GM23338 (cell line): ENCODE measurements at regions not wholly inside any gene's neighbourhood (a gene's known extent, or its start where the extent isn't known, plus 50 kb on each side); places are given as distances from the start of the nearest gene placed in this dataset.

Experiments
- ATAC-seq: fragments of 200-7000 bp; cut with Tn5 transposase; 3 replicates; pipeline ENCODE4 v1.9.1; 2020
- DNase-seq: peaks from one replicate; pipeline ENCODE4 v3.0.0-alpha.2; 2015; ENCODE audit warnings: low spot score
- H2AFZ ChIP-seq: fragments of 200-600 bp; sonication (generic); 2 replicates; pipeline ENCODE4 v1.8.0; 2016; ENCODE audit warnings: antibody characterized with exemption, mild to moderate bottlenecking, moderate library complexity
- H3F3A ChIP-seq: fragments of 200-600 bp; sonication (generic); replicated peaks from 2 replicates; pipeline ENCODE4 v1.8.0; 2017; ENCODE audit warnings: antibody characterized with exemption, mixed run types, low read depth
- H3K27ac ChIP-seq: fragments of 200-600 bp; sonication (generic); 2 replicates; pipeline ENCODE4 v1.6.1; 2016; ENCODE audit warnings: low read depth
- H3K27me3 ChIP-seq: fragments of 200-600 bp; sonication (generic); 2 replicates; pipeline ENCODE4 v1.8.0; 2016; ENCODE audit warnings: mild to moderate bottlenecking, mixed run types, moderate library complexity; ENCODE audit not compliant: insufficient read depth
- H3K36me3 ChIP-seq: fragments of 200-600 bp; sonication (generic); 2 replicates; pipeline ENCODE4 v1.8.0; 2016; ENCODE audit warnings: mild to moderate bottlenecking; ENCODE audit not compliant: insufficient read depth
- H3K4me1 ChIP-seq: fragments of 200-600 bp; sonication (generic); 2 replicates; pipeline ENCODE4 v1.8.0; 2016; ENCODE audit warnings: mild to moderate bottlenecking, moderate library complexity; ENCODE audit not compliant: insufficient read depth
- H3K4me2 ChIP-seq: fragments of 200-600 bp; sonication (generic); 2 replicates; pipeline ENCODE4 v1.7.1; 2017; ENCODE audit warnings: mixed run types
- H3K4me3 ChIP-seq: fragments of 200-600 bp; sonication (generic); 2 replicates; pipeline ENCODE4 v1.6.1; 2016; ENCODE audit warnings: mixed run types
- H3K79me2 ChIP-seq: fragments of 200-600 bp; sonication (generic); replicated peaks from 2 replicates; pipeline ENCODE4 v1.8.0; 2017; ENCODE audit warnings: mild to moderate bottlenecking; ENCODE audit not compliant: insufficient read depth
- H3K9me2 ChIP-seq: fragments of 200-600 bp; sonication (generic); 2 replicates; pipeline ENCODE4 v1.8.0; 2017; ENCODE audit not compliant: insufficient read depth
- H4K20me1 ChIP-seq: fragments of 200-600 bp; sonication (generic); replicated peaks from 2 replicates; pipeline ENCODE4 v1.8.0; 2017; ENCODE audit warnings: mild to moderate bottlenecking; ENCODE audit not compliant: insufficient read depth
- H3K27ac Mint-ChIP-seq: 2 replicates; pipeline ENCODE4 v1.8.0; 2020; ENCODE audit warnings: inconsistent platforms, mild to moderate bottlenecking, moderate library complexity, mixed read lengths
- H3K27me3 Mint-ChIP-seq: 3 replicates; pipeline ENCODE4 v1.8.0; 2022; ENCODE audit warnings: low read depth, mild to moderate bottlenecking, moderate library complexity, mixed read lengths, inconsistent platforms; ENCODE audit not compliant: insufficient read depth, poor library complexity
- H3K36me3 Mint-ChIP-seq: 3 replicates; pipeline ENCODE4 v1.8.0; 2021; ENCODE audit warnings: low read depth, mild to moderate bottlenecking, inconsistent platforms, moderate library complexity, mixed read lengths
- H3K4me1 Mint-ChIP-seq: 3 replicates; pipeline ENCODE4 v1.8.0; 2020; ENCODE audit warnings: mild to moderate bottlenecking, inconsistent platforms, mixed read lengths
- H3K4me3 Mint-ChIP-seq: 3 replicates; pipeline ENCODE4 v1.8.0; 2021; ENCODE audit warnings: moderate library complexity, mild to moderate bottlenecking, inconsistent platforms, mixed read lengths
- H3K9me3 Mint-ChIP-seq: 3 replicates; pipeline ENCODE4 v1.8.0; 2020; ENCODE audit warnings: moderate library complexity, mild to moderate bottlenecking, inconsistent platforms, mixed read lengths
- CREB1 ChIP-seq: fragments of 250-450 bp; sonication (Bioruptor Pico); IDR thresholded peaks from 2 replicates; pipeline ENCODE4 v1.5.0; 2020; ENCODE audit warnings: low read depth, mild to moderate bottlenecking, moderate library complexity
- ETS1 ChIP-seq: IDR thresholded peaks from 2 replicates; pipeline ENCODE4 v1.6.1; 2016; ENCODE audit warnings: antibody characterized with exemption
- EZH2phosphoT487 ChIP-seq: fragments of 200-600 bp; sonication (generic); IDR thresholded peaks from one replicate; pipeline ENCODE4 v1.8.1; 2018; ENCODE audit warnings: antibody characterized with exemption; ENCODE audit not compliant: unreplicated experiment
- NANOG ChIP-seq: IDR thresholded peaks from 2 replicates; pipeline ENCODE4 v1.6.1; 2016; ENCODE audit warnings: antibody characterized with exemption, borderline replicate concordance
- POLR2AphosphoS5 ChIP-seq: IDR thresholded peaks from 2 replicates; pipeline ENCODE4 v1.6.1; 2016; ENCODE audit warnings: antibody characterized with exemption, low read depth
- REST ChIP-seq: IDR thresholded peaks from one replicate; pipeline ENCODE4 v1.6.1; 2018; ENCODE audit warnings: antibody characterized with exemption; ENCODE audit not compliant: unreplicated experiment
- STAT1 ChIP-seq: IDR thresholded peaks from one replicate; pipeline ENCODE4 v1.6.1; 2016; ENCODE audit warnings: antibody characterized with exemption; ENCODE audit not compliant: unreplicated experiment
- ZNF114 ChIP-seq: fragments of 250-450 bp; sonication (Bioruptor Pico); IDR thresholded peaks from 2 replicates; pipeline ENCODE4 v1.5.0; 2020; ENCODE audit warnings: mild to moderate bottlenecking, moderate library complexity
- ZNF331 ChIP-seq: fragments of 250-450 bp; sonication (Bioruptor Pico); IDR thresholded peaks from 2 replicates; pipeline ENCODE4 v1.5.0; 2020; ENCODE audit warnings: low read depth, mild to moderate bottlenecking, moderate library complexity
- TF ChIP-seq, protein P1 (sequence below): fragments of 250-450 bp; sonication (Bioruptor Pico); IDR thresholded peaks from 2 replicates; pipeline ENCODE4 v1.5.0; 2020; ENCODE audit warnings: mild to moderate bottlenecking, moderate library complexity

- Histone ChIP-seq H3K4me3 (no peak overlapping the region), H3K4me1 (no peaks in the 10 kb centered on the region), H4K20me1 (no peaks in the 10 kb centered on the region), H3K27me3 (no peaks in the 10 kb centered on the region), H3K4me2 (no peak overlapping the region), H3F3A (no peaks in the 10 kb centered on the region), H3K79me2 (no peaks in the 10 kb centered on the region), H3K9me2 (peaks cover 7% of the 10 kb centered on the region; the same call in 1 of the 2 replicates), H3K36me3 (no peaks in the 10 kb centered on the region), H2AFZ (no peak overlapping the region; the same call in 1 of the 2 replicates), H3K27ac (no peak overlapping the region)
- Mint-ChIP-seq H3K27me3 (no peaks in the 10 kb centered on the region), H3K27ac (no peak overlapping the region), H3K4me1 (no peaks in the 10 kb centered on the region), H3K9me3 (no peaks in the 10 kb centered on the region), H3K36me3 (no peaks in the 10 kb centered on the region; the same call in 2 of the 3 replicates), H3K4me3 (no peak overlapping the region)
- TF ChIP-seq STAT1 = no peak
- TF ChIP-seq, protein P1, sequence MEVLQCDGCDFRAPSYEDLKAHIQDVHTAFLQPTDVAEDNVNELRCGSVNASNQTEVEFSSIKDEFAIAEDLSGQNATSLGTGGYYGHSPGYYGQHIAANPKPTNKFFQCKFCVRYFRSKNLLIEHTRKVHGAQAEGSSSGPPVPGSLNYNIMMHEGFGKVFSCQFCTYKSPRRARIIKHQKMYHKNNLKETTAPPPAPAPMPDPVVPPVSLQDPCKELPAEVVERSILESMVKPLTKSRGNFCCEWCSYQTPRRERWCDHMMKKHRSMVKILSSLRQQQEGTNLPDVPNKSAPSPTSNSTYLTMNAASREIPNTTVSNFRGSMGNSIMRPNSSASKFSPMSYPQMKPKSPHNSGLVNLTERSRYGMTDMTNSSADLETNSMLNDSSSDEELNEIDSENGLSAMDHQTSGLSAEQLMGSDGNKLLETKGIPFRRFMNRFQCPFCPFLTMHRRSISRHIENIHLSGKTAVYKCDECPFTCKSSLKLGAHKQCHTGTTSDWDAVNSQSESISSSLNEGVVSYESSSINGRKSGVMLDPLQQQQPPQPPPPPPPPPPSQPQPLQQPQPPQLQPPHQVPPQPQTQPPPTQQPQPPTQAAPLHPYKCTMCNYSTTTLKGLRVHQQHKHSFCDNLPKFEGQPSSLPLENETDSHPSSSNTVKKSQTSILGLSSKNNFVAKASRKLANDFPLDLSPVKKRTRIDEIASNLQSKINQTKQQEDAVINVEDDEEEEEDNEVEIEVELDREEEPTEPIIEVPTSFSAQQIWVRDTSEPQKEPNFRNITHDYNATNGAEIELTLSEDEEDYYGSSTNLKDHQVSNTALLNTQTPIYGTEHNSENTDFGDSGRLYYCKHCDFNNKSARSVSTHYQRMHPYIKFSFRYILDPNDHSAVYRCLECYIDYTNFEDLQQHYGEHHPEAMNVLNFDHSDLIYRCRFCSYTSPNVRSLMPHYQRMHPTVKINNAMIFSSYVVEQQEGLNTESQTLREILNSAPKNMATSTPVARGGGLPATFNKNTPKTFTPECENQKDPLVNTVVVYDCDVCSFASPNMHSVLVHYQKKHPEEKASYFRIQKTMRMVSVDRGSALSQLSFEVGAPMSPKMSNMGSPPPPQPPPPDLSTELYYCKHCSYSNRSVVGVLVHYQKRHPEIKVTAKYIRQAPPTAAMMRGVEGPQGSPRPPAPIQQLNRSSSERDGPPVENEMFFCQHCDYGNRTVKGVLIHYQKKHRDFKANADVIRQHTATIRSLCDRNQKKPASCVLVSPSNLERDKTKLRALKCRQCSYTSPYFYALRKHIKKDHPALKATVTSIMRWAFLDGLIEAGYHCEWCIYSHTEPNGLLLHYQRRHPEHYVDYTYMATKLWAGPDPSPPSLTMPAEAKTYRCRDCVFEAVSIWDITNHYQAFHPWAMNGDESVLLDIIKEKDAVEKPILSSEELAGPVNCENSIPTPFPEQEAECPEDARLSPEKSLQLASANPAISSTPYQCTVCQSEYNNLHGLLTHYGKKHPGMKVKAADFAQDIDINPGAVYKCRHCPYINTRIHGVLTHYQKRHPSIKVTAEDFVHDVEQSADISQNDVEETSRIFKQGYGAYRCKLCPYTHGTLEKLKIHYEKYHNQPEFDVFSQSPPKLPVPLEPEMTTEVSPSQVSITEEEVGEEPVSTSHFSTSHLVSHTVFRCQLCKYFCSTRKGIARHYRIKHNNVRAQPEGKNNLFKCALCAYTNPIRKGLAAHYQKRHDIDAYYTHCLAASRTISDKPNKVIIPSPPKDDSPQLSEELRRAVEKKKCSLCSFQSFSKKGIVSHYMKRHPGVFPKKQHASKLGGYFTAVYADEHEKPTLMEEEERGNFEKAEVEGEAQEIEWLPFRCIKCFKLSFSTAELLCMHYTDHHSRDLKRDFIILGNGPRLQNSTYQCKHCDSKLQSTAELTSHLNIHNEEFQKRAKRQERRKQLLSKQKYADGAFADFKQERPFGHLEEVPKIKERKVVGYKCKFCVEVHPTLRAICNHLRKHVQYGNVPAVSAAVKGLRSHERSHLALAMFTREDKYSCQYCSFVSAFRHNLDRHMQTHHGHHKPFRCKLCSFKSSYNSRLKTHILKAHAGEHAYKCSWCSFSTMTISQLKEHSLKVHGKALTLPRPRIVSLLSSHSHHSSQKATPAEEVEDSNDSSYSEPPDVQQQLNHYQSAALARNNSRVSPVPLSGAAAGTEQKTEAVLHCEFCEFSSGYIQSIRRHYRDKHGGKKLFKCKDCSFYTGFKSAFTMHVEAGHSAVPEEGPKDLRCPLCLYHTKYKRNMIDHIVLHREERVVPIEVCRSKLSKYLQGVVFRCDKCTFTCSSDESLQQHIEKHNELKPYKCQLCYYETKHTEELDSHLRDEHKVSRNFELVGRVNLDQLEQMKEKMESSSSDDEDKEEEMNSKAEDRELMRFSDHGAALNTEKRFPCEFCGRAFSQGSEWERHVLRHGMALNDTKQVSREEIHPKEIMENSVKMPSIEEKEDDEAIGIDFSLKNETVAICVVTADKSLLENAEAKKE (CRISPR knock-in tag) = no peak
- TF ChIP-seq CREB1 (CRISPR knock-in tag) = no peak
- no peak for TF ChIP-seq NANOG
- no peak for TF ChIP-seq ZNF331 (CRISPR knock-in tag)
- no peak for TF ChIP-seq POLR2AphosphoS5
- TF ChIP-seq REST = no peak
- no peak for TF ChIP-seq ZNF114 (CRISPR knock-in tag)
- TF ChIP-seq EZH2phosphoT487 = no peak
- TF ChIP-seq ETS1 = no peak
- ATAC-seq (no peak), DNase-seq (no peak)
Measured at GRCh38 chr7:106590209-106590816, 70.6 kb downstream of the CCDC71L start.
